ENCODE measurements at regions not wholly inside any gene's neighbourhood (a gene's known extent, or its start where the extent isn't known, plus 50 kb on each side); places are given as distances from the start of the nearest gene placed in this dataset.
"Not testable (repeated sequence)": the region's sequence is repeated elsewhere in the genome, so short reads cannot be mapped to it uniquely, and the experiment has no call there.

DNA sequence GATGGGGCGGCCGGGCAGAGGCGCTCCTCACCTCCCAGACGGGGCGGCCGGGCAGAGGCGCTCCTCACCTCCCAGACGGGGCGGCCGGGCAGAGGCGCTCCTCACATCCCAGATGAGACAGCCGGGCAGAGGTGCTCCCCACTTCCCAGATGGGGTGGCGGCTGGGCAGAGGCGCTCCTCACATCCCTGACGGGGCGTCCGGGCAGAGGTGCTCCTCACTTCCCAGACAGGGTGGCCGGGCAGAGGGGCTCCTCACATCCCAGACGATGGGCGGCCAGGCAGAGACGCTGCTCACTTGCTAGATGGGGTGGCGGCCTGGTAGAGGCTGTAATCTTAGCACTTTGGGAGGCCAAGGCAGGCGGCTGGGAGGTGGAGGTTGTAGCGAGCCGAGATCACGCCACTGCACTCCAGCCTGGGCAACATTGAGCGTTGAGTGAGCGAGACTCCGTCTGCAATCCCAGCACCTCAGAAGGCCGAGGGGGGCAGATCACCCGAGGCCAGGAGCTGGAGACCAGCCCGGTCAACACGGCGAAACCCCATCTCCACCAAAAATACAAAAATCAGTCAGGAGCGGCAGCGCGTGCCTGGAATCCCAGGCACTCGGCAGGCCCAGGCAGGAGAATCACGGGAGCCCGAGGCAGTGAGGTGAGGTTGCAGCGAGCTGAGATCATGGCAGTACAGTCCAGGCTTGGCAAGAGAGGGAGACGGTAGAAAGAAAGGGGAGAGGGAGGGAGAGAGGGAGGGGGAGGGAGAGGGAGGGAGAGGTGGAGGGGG is 141.4 kb downstream of the SMC2 start:
- TF ChIP-seq, protein P1, sequence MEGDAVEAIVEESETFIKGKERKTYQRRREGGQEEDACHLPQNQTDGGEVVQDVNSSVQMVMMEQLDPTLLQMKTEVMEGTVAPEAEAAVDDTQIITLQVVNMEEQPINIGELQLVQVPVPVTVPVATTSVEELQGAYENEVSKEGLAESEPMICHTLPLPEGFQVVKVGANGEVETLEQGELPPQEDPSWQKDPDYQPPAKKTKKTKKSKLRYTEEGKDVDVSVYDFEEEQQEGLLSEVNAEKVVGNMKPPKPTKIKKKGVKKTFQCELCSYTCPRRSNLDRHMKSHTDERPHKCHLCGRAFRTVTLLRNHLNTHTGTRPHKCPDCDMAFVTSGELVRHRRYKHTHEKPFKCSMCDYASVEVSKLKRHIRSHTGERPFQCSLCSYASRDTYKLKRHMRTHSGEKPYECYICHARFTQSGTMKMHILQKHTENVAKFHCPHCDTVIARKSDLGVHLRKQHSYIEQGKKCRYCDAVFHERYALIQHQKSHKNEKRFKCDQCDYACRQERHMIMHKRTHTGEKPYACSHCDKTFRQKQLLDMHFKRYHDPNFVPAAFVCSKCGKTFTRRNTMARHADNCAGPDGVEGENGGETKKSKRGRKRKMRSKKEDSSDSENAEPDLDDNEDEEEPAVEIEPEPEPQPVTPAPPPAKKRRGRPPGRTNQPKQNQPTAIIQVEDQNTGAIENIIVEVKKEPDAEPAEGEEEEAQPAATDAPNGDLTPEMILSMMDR (IDR thresholded peaks at IDR 0.05) = not testable (repeated sequence)
- TF ChIP-seq POLR2A, POLR2AphosphoS5 (IDR thresholded peaks at IDR 0.05): not testable (repeated sequence)
